Astrocyte (in vitro differentiated cells and primary cell): ENCODE measurements at regions not wholly inside any gene's neighbourhood (a gene's known extent, or its start where the extent isn't known, plus 50 kb on each side); places are given as distances from the start of the nearest gene placed in this dataset.

Source experiments
- CTCF ChIP-seq: IDR thresholded peaks from 2 replicates; pipeline ENCODE4 v1.5.1; 2011; ENCODE audit warnings: low read depth, mild to moderate bottlenecking, inconsistent platforms, low read length, moderate library complexity; ENCODE audit not compliant: insufficient read depth
- EZH2 ChIP-seq: IDR thresholded peaks from 2 replicates; pipeline ENCODE4 v1.6.1; 2012; ENCODE audit warnings: mild to moderate bottlenecking, low read length, inconsistent platforms; ENCODE audit not compliant: insufficient read depth

GRCh38 chr1:86214605-86215004 lies 58.0 kb upstream of the COL24A1 start:
- no peak for TF ChIP-seq EZH2
- no peak for TF ChIP-seq CTCF
